ENCODE measurements at regions not wholly inside any gene's neighbourhood (a gene's known extent, or its start where the extent isn't known, plus 50 kb on each side); places are given as distances from the start of the nearest gene placed in this dataset.

GRCh38 chr2:16203069-16203468, 262.7 kb downstream of the MYCN start (continued):
- TF ChIP-seq CHD7 (IDR thresholded peaks at IDR 0.05; ENCODE audit: insufficient replicate concordance, low read length) (no peak), EGR1 (IDR thresholded peaks at IDR 0.05; ENCODE audit: borderline replicate concordance, low read depth, low read length) (no peak)

Measured in H1 (cell line).